ENCODE measurements at regions not wholly inside any gene's neighbourhood (a gene's known extent, or its start where the extent isn't known, plus 50 kb on each side); places are given as distances from the start of the nearest gene placed in this dataset.
A peak's percentile ranks its signal among the peaks of the same experiment; 100 is the strongest.
"Not testable (repeated sequence)": the region's sequence is repeated elsewhere in the genome, so short reads cannot be mapped to it uniquely, and the experiment has no call there.

GRCh38 chr6:77332915-77333623, 130.2 kb downstream of the HTR1B start:
- DNase-seq (ENCODE audit: low spot score) (no peak), ATAC-seq (peak; percentile 38)
- intact Hi-C loops (cut with DNase I) = no loop called here

DNA sequence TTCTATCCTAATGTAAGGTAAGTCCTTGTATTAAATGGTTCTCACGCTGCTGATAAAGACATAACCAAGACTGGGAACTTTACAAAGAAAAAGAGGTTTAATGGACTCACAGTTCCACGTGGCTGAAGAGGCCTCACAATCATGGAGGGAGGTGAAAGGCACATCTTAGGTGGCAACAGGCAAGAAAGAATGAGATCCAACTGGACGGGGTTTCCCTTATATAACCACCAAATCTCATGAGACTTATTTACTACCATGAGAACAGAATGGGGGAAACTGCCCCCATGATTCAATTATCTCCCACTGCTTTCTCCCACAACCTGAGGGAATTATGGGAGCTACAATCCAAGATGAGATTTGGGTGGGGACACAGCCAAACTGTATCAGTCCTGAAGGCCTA, 136.6 kb downstream of the HTR1B start:
- no peak for ATAC-seq
- DNase-seq (ENCODE audit: low spot score) = no peak
- intact Hi-C loops (cut with DNase I) = no loop called here

DNA sequence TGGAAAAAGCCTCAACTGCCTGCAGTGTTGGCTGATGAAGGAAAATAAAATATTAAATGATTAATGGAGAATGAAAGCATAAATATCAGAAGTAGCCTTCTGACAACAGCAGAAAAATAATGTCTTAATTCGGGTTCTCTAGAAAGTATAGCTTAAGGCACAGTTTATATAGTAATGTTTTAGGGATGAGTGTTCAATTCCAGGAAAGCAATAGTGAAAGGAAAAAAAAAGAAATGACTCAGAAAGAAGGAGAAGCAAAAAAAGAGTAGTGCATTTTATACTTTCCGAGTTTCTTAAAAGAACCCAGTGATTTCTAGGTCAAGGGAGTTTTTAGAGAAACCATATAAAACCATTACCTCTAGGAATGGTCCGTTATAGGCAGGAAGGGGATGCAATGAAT, 137.3 kb downstream of the HTR1B start:
- intact Hi-C loops (cut with DNase I) = no loop called here
- ATAC-seq (no peak), DNase-seq (ENCODE audit: low spot score) (no peak)

- intact Hi-C loops (cut with DNase I) = no loop called here
- ATAC-seq = peak; percentile 97
These were observed 138.4 kb downstream of the HTR1B start for GRCh38 chr6:77324866-77325265.

DNA sequence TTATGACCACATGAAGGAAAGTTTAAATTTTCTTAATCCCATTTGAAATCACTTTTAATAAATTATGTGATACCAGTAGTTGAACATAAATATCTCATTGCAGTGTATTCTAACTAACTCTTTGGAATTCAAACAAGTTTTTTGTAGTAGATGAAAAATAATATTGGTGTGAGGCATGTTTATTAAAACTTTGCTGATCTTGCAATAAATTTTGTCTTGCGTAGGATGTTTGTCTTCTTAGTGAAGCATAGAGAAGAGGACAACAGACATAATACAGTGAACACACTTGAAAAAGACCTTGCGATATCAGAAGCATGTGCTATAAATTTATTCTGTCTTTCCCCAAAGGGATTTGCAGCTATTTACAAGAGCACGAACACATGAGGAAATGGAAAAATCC, 140.7 kb downstream of the HTR1B start:
- intact Hi-C loops (cut with DNase I) = no loop called here
- ATAC-seq = no peak
- no peak for DNase-seq (ENCODE audit: low spot score)

More at GRCh38 chr6:77324866-77325265, 138.4 kb downstream of the HTR1B start:
- DNase-seq (ENCODE audit: low spot score) = no peak

DNA sequence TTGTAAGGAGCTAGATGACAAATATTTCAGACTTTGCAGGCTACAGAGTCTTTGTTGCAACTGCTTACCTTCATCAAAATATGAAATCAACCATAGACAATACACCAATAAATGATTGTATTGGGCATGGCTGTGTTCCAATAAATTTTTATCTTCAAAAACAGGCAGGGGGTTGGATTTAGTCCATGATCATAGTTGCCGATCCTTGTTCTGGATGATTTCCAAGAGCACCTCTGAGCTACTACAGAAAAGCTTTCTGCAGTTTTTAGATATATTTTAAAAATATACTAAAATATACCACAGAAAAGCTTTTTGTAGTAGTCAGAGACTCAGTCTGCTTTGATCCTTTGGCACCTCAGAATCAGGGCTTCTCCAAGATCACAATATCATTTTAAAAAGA, 145.0 kb downstream of the HTR1B start:
- intact Hi-C loops (cut with DNase I) = no loop called here
- DNase-seq (ENCODE audit: low spot score) = no peak
- ATAC-seq = no peak

DNA sequence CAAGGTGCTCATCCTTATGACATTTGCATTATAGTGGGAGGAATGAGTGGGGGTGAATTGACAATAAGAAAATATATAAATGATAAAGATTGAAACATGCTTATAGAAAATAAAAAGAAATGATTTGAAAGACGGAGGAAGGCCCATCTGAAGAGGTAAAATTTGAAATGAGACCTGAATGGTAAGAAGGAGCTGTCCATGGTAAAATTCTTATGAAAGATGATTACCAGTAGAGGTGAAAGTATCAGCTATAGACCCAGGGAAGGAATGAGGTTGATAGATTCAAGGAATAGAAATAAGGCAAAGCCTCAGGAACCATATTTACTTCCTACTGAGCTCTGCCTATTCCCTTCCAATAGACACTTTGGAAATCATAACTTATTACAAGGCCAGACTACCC, 149.7 kb downstream of the HTR1B start:
- DNase-seq (ENCODE audit: low spot score) (no peak), ATAC-seq (no peak)
- intact Hi-C loops (cut with DNase I) = no loop called here

GRCh38 chr6:77299931-77300330, 163.4 kb downstream of the HTR1B start:
- no peak for DNase-seq (ENCODE audit: low spot score)
- ATAC-seq = no peak
- intact Hi-C loops (cut with DNase I) = no loop called here

DNA sequence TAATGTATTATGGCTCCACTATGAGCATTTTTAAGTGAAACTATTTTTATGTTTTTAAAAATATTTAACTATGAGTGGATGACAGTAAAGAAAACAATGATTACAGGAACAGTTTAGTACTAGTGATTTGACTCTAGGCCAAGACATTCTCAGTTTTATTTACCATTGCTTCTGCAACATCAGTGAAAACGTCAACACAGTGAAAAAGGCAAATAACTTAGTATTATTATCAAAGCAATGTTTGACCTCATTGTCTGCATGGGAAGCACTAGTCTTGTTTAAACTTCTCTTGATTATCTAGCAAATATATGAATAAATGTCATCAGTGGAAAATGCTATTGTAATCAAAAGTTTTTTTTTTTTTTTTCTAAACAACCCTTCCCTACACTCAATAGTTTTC, 165.0 kb downstream of the HTR1B start:
- DNase-seq (ENCODE audit: low spot score) = no peak
- no peak for ATAC-seq
- intact Hi-C loops (cut with DNase I) = no loop called here

DNA sequence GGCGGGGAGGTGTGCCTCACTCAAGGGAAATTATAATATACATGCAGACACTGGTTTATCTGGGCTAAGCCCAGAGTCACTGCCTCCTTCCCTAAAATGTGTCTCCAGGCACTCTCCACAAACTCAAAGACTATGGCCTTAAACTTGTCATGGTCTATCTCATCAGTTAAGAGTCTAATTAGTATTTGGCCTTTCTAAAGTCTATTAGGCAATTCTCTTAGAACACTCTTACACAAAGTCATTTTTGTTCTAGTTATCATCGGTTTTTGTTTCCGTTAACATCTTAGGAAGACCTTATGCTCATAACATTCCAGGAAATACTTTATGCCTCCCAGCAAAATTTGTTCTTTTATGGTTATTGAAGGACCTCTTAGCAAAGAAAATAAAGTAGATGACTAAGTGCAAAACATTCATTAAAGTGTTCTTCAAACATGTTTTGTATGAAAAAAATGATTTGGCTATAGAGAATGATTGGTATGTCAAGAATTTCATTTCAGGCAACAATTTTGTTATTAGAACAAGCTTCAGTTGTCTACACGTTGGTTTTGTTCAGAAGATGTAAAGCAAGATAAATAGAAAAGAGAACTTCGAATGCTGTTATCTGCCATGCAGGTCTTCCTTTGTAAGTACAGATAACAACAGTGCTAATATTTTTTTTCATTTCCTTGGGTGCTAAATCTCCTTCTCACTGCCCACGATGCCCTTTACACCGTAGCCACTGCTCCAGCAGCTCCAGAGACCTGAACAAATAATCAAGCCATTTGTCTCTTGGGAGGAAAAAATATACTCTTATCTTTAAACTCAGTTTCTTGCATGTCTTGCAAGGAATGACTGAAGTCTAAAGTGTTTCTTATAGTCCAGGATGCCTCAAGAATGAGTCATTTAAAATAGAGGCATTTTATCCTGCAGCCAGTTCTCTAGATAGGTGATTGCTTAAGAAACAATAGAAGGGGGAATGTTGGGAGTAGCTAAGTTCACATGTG, 170.4 kb downstream of the HTR1B start:
- intact Hi-C loops (cut with DNase I) = no loop called here
- no peak for DNase-seq (ENCODE audit: low spot score)
- ATAC-seq = peak; percentile 17

DNA sequence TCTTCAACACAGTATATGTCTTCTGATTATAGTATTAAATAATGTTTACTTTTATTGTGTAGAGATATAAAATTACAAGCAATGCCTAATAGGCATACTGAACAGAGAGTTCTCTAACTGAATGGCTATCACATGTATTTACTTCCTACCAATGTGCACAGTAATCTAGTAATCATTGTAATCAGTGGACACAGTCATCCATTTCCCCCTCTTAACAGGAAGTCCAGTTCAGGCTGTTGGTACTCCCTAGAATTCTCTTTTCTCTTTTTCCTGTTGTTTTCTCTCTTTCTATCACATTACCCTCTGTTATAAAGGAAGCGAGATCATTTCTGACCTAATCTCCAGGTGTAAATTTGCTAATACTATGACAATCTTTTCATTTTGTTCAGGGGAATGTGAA, 172.5 kb downstream of the HTR1B start:
- DNase-seq (ENCODE audit: low spot score) (no peak), ATAC-seq (no peak)
- intact Hi-C loops (cut with DNase I) = no loop called here

DNA sequence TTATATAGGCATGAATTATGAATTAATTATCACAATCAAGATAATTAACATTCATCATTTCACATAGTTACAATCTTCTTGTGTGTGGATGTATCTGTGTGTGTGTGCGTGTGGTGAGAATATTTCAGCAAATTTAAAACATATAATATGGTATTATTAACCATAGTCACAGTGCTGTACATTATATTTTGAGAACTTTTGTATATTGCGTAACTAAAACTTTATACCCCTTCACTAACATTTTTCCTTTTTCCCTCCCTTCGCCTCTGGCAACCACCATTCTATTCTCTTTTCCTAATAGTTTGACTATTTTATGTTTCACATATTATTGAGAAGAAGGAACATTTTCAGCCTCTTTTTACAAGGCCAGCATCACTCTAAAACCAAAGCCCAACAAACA, 176.8 kb downstream of the HTR1B start:
- no peak for DNase-seq (ENCODE audit: low spot score)
- no peak for ATAC-seq
- intact Hi-C loops (cut with DNase I) = no loop called here

- intact Hi-C loops (cut with DNase I) = no loop called here
- DNase-seq (ENCODE audit: low spot score) = no peak
- ATAC-seq = no peak
These were observed 189.4 kb downstream of the HTR1B start for GRCh38 chr6:77273929-77274328.

DNA sequence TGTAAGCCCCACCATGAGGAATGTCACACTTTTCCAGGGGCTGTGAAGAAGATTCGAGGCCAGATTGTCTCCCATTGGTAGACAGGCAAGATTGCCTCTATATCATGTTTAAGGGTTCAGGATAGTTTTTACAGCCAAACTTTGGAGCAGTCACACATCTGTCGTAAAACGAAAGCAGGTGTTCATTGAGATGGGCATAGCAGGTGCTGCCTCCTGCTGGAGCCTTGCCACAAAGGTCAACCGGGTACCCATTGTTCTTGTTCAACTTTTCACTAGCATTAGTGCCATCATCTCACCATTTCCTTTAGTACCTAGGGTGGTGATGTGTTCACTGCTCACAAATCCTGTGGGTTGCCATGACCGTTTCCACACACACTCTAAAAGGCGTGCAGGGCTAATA, 198.3 kb downstream of the HTR1B start:
- no peak for DNase-seq (ENCODE audit: low spot score)
- intact Hi-C loops (cut with DNase I) = no loop called here
- ATAC-seq = no peak

- DNase-seq (ENCODE audit: low spot score) = no peak
- intact Hi-C loops (cut with DNase I) = no loop called here
- no peak for ATAC-seq
These were observed 200.3 kb downstream of the HTR1B start for GRCh38 chr6:77263003-77263402.

- DNase-seq (ENCODE audit: low spot score) = not testable (repeated sequence)
These were observed 211.5 kb downstream of the HTR1B start for GRCh38 chr6:77251801-77252200.

DNA sequence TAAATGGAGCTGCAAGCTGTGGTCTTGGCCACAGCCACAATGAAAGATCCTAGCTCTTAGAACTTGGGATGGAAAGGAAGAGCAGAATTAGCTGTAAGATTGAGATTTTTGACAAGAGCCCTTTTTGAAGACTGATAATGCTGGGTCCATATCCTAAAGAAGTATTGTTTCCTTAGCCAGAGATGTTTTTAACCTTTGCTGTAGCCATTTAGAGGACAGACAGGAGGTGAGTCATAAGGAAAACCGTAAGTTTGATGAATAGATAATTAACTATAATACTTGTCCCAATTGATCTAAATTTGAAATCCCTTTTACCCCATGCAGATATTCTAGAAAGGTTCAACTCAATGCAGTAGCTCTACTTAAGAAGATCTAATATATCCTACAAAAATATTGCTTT, 213.7 kb downstream of the HTR1B start:
- DNase-seq (ENCODE audit: low spot score) (no peak), ATAC-seq (no peak)
- intact Hi-C loops (cut with DNase I) = no loop called here

More at GRCh38 chr6:77251801-77252200, 211.5 kb downstream of the HTR1B start:
- ATAC-seq; intact Hi-C loops (cut with DNase I): not testable (repeated sequence)

GRCh38 chr6:77245026-77245425, 218.3 kb downstream of the HTR1B start:
- ATAC-seq (no peak), DNase-seq (ENCODE audit: low spot score) (no peak)
- intact Hi-C loops (cut with DNase I) = no loop called here

GRCh38 chr6:77231438-77232305, 231.6 kb downstream of the HTR1B start:
- intact Hi-C loops (cut with DNase I) = no loop called here
- no peak for DNase-seq (ENCODE audit: low spot score)
- ATAC-seq = no peak

Data from sciatic nerve (tissue), 2 donors.